Kidney (tissue), 13 donors: ENCODE measurements at regions not wholly inside any gene's neighbourhood (a gene's known extent, or its start where the extent isn't known, plus 50 kb on each side); places are given as distances from the start of the nearest gene placed in this dataset.

ENCODE experiments used
- DNase-seq, 5 donors: peaks; one replicate each; pipeline ENCODE4 v3.0.0-alpha.2; 2013 to 2020
- FAIRE-seq: peaks from 2 replicates; lab custom pipeline; 2012; peaks lifted over from hg19 to GRCh38; lab: Jason Lieb, UNC
- H3K27ac ChIP-seq, 2 donors: one replicate each; pipeline ENCODE4 v1.7.0; 2013; ENCODE audit warnings: low read depth in 2 of 2, low read length in 2 of 2, inconsistent platforms in 1 of 2
- H3K27me3 ChIP-seq: one replicate; pipeline ENCODE4 v1.7.1; 2013; ENCODE audit warnings: low read length, inconsistent platforms; ENCODE audit not compliant: control insufficient read depth, insufficient read depth
- H3K36me3 ChIP-seq, 3 donors: one replicate each; pipeline versions ENCODE4 v1.7.0 to v1.7.1; 2013; ENCODE audit warnings: low read length in 3 of 3, control low read depth in 1 of 3, inconsistent platforms in 1 of 3; ENCODE audit not compliant: insufficient read depth in 3 of 3, control insufficient read depth in 2 of 3
- H3K4me1 ChIP-seq, 3 donors: one replicate each; pipeline versions ENCODE4 v1.7.0 to v1.7.1; 2013; ENCODE audit warnings: low read length in 3 of 3, inconsistent platforms in 1 of 3, low read depth in 1 of 3; ENCODE audit not compliant: control insufficient read depth in 2 of 3, insufficient read depth in 2 of 3
- H3K4me3 ChIP-seq, 3 donors: one replicate each; pipeline versions ENCODE4 v1.7.0 to v1.8.1; 2013; ENCODE audit warnings: low read length in 3 of 3, control low read depth in 1 of 3, inconsistent platforms in 1 of 3
- H3K9ac ChIP-seq, 3 donors: one replicate each; pipeline versions ENCODE4 v1.7.0 to v1.7.1; 2013; ENCODE audit warnings: low read length in 3 of 3, control low read depth in 1 of 3, inconsistent platforms in 1 of 3
- H3K9me3 ChIP-seq, 3 donors: one replicate each; pipeline versions ENCODE4 v1.7.0 to v1.7.1; 2013; ENCODE audit warnings: low read length in 3 of 3, control low read depth in 1 of 3, inconsistent platforms in 1 of 3; ENCODE audit not compliant: control insufficient read depth in 2 of 3, insufficient read depth in 1 of 3
- intact Hi-C: fragments of 100-400 bp; cut with DNase I; formaldehyde crosslinking; loops from one replicate; pipeline ENCODE4 v1.11.1; 2022
- TF ChIP-seq, protein P1 (sequence below): IDR thresholded peaks from 3 replicates; pipeline ENCODE4 v1.5.1; 2012; ENCODE audit warnings: mild to moderate bottlenecking, moderate library complexity, borderline replicate concordance; ENCODE audit not compliant: insufficient read depth; ENCODE audit errors: extremely low read depth
- donor health status: control.
- donor health status: control.
- donor health status: control.
- donor health status: control.
- donor health status: control.
- donor health status: DM: yes; HTN: yes; CAD: no.
- donor health status: Normal renal cell carcinoma (clear cell type).

DNA sequence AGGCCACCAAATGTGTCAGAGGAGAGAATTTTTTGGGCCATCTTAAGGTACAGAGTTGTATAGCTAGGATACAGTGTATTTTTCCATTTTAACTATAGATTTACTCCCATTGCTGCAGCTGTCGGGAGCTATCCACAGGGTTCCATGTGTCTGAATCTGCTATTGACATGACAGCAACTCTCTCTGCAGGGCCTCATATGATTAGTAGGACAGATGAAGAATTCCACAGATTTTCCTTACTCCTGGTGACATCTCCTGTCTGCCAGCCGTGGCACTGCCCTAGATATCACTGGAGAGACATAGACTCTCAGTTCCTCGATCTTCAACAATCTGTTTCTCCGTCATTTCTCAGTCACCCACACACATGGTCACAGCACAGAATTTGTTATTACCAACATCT lies 86.5 kb downstream of the SPCS3 start:
- Histone ChIP-seq H3K4me3 (no peak overlapping the region), H3K9me3 (no peaks in the 10 kb centered on the region), H3K9ac (no peak overlapping the region), H3K36me3 (no peaks in the 10 kb centered on the region), H3K27ac (no peak overlapping the region), H3K27me3 (no peaks in the 10 kb centered on the region), H3K4me1 (no peaks in the 10 kb centered on the region)
- DNase-seq, result no peak
- TF ChIP-seq, protein P1, sequence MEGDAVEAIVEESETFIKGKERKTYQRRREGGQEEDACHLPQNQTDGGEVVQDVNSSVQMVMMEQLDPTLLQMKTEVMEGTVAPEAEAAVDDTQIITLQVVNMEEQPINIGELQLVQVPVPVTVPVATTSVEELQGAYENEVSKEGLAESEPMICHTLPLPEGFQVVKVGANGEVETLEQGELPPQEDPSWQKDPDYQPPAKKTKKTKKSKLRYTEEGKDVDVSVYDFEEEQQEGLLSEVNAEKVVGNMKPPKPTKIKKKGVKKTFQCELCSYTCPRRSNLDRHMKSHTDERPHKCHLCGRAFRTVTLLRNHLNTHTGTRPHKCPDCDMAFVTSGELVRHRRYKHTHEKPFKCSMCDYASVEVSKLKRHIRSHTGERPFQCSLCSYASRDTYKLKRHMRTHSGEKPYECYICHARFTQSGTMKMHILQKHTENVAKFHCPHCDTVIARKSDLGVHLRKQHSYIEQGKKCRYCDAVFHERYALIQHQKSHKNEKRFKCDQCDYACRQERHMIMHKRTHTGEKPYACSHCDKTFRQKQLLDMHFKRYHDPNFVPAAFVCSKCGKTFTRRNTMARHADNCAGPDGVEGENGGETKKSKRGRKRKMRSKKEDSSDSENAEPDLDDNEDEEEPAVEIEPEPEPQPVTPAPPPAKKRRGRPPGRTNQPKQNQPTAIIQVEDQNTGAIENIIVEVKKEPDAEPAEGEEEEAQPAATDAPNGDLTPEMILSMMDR, result no peak
- intact Hi-C loops, result no loop called here
- FAIRE-seq, result no peak

DNA sequence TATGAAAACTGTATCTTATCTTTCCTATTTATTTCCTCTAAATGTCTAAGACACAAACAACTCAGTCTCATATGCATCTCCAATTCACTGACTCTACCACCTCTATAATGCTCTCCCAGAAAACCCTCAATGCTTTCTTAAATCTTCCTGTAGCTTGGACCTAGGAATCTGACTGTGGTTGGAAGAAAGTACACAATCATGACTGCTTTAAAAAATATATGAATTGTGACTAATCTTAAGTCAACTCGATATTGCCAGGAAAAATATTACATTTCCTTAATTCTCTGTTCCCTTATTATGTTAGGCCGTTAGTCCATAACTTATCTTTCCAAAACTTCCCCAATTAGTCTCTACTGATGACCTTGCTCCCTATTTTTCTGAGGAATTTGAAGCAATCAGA lies 87.0 kb downstream of the SPCS3 start:
- H3K9ac ChIP-seq, result no peak overlapping the region
- no peaks in the 10 kb centered on the region for H3K36me3 ChIP-seq
- DNase-seq (no peak), FAIRE-seq (no peak)
- TF ChIP-seq, protein P1, result no peak
- intact Hi-C loops, result no loop called here
- H3K4me3 ChIP-seq, result no peak overlapping the region
- H3K27me3 ChIP-seq, result no peaks in the 10 kb centered on the region
- no peak overlapping the region for H3K27ac ChIP-seq
- H3K4me1 ChIP-seq, result no peaks in the 10 kb centered on the region
- no peaks in the 10 kb centered on the region for H3K9me3 ChIP-seq

DNA sequence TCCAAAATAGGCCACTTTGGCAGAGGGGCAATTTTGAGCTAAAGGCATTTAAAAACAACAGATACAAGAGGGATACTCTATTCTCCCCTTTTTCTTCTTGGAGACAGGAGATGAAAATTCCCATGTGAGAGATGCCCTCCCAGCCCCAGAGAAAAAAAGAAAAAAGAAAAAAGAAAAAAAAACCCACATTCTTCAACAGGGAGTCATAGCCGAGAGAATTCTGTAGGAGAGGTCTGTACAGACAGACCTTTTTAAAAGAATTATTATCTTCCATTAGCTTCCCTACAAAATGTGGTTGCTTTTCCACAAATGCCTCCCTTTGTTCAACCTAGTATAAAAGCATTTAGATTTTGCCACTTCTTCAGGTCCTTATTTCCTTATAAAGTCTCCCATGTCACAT lies 89.9 kb downstream of the SPCS3 start:
- DNase-seq, result no peak
- no peaks in the 10 kb centered on the region for H3K27me3 ChIP-seq
- no peak overlapping the region for H3K9ac ChIP-seq
- no peak for FAIRE-seq
- no peaks in the 10 kb centered on the region for H3K4me1 ChIP-seq
- TF ChIP-seq, protein P1, result no peak
- H3K27ac ChIP-seq, result no peak overlapping the region
- intact Hi-C loops, result no loop called here
- H3K9me3 ChIP-seq, result no peaks in the 10 kb centered on the region
- H3K4me3 ChIP-seq, result no peak overlapping the region
- no peaks in the 10 kb centered on the region for H3K36me3 ChIP-seq

DNA sequence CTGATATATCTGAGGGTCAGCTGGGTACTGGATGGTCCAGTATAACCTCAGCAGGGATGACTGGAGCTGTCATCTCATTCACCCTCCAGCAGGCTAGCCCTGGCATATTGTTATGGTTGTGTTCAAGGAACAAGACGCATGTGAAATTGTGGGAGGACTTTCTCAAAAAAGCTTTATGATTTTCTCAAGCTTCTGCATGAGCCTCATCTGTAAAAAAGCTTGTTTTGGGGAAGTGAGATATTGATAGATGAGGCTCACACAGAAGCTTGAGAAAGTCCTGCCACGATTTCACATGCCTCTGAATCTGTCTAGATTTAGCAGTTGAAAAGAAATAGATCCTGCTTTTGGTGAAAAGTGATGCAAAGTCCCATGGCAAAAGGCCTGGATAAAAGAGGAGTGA lies 93.4 kb downstream of the SPCS3 start:
- no peaks in the 10 kb centered on the region for H3K9me3 ChIP-seq
- no peak for FAIRE-seq
- DNase-seq, result no peak
- intact Hi-C loops, result no loop called here
- H3K27me3 ChIP-seq, result no peaks in the 10 kb centered on the region
- H3K4me3 ChIP-seq, result no peak overlapping the region
- no peak overlapping the region for H3K9ac ChIP-seq
- H3K27ac ChIP-seq, result no peak overlapping the region
- no peaks in the 10 kb centered on the region for H3K36me3 ChIP-seq
- no peaks in the 10 kb centered on the region for H3K4me1 ChIP-seq
- TF ChIP-seq, protein P1, result no peak
